DND-41 (cell line): ENCODE measurements at regions not wholly inside any gene's neighbourhood (a gene's known extent, or its start where the extent isn't known, plus 50 kb on each side); places are given as distances from the start of the nearest gene placed in this dataset.

Experiments used
- EZH2 ChIP-seq: IDR thresholded peaks from 3 replicates; pipeline ENCODE4 v1.6.1; 2012; ENCODE audit warnings: borderline replicate concordance, low read depth, mild to moderate bottlenecking, moderate library complexity, low read length, inconsistent platforms; ENCODE audit not compliant: severe bottlenecking
- TF ChIP-seq, protein P1 (sequence below): IDR thresholded peaks from 2 replicates; pipeline ENCODE4 v1.5.1; 2012; ENCODE audit warnings: borderline replicate concordance, low read length, moderate library complexity, mild to moderate bottlenecking; ENCODE audit not compliant: poor library complexity, severe bottlenecking; ENCODE audit errors: extremely low read depth

DNA sequence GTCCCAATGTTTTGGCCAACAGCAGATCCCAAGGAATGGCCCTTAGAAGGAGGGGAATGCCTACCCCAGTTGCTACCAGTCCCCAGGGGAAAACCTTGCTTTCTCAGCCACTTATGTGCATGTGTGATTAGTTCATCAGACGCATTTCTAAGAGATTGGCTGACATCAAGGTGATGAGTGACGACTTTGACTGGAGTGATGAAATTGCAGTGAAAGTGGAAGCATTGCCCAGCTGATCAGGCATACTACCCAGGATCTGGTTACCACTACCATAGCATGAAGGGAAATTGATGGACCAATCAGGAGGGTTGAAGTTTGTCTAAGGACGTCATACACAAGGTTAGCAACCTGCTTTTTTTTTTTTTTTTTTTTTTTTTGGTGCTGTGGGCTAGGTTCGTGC, 90.3 kb upstream of the ELMO1 start:
- TF ChIP-seq, protein P1, sequence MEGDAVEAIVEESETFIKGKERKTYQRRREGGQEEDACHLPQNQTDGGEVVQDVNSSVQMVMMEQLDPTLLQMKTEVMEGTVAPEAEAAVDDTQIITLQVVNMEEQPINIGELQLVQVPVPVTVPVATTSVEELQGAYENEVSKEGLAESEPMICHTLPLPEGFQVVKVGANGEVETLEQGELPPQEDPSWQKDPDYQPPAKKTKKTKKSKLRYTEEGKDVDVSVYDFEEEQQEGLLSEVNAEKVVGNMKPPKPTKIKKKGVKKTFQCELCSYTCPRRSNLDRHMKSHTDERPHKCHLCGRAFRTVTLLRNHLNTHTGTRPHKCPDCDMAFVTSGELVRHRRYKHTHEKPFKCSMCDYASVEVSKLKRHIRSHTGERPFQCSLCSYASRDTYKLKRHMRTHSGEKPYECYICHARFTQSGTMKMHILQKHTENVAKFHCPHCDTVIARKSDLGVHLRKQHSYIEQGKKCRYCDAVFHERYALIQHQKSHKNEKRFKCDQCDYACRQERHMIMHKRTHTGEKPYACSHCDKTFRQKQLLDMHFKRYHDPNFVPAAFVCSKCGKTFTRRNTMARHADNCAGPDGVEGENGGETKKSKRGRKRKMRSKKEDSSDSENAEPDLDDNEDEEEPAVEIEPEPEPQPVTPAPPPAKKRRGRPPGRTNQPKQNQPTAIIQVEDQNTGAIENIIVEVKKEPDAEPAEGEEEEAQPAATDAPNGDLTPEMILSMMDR = no peak
- TF ChIP-seq EZH2 = no peak
